ENCODE measurements at regions not wholly inside any gene's neighbourhood (a gene's known extent, or its start where the extent isn't known, plus 50 kb on each side); places are given as distances from the start of the nearest gene placed in this dataset.

- DNase-seq (ENCODE audit: low read depth in 4 of 4, low spot score in 1 of 4), result no peak
Measured at GRCh38 chr20:23282111-23282510, 68.5 kb upstream of the NXT1 start.

- no peak for DNase-seq (ENCODE audit: low read depth in 4 of 4, low spot score in 1 of 4)
Measured at GRCh38 chr20:23279836-23280235, 70.8 kb upstream of the NXT1 start.

GRCh38 chr20:23278172-23278571, 72.4 kb upstream of the NXT1 start:
- no peak for DNase-seq (ENCODE audit: low read depth in 4 of 4, low spot score in 1 of 4)

GRCh38 chr20:23277316-23277715, 73.3 kb upstream of the NXT1 start:
- no peak for DNase-seq (ENCODE audit: low read depth in 4 of 4, low spot score in 1 of 4)

GRCh38 chr20:23273776-23274175, 76.8 kb upstream of the NXT1 start:
- no peak for DNase-seq (ENCODE audit: low read depth in 4 of 4, low spot score in 1 of 4)

- no peak for DNase-seq (ENCODE audit: low read depth in 4 of 4, low spot score in 1 of 4)
Measured at GRCh38 chr20:23272176-23273029, 78.2 kb upstream of the NXT1 start.

DNA sequence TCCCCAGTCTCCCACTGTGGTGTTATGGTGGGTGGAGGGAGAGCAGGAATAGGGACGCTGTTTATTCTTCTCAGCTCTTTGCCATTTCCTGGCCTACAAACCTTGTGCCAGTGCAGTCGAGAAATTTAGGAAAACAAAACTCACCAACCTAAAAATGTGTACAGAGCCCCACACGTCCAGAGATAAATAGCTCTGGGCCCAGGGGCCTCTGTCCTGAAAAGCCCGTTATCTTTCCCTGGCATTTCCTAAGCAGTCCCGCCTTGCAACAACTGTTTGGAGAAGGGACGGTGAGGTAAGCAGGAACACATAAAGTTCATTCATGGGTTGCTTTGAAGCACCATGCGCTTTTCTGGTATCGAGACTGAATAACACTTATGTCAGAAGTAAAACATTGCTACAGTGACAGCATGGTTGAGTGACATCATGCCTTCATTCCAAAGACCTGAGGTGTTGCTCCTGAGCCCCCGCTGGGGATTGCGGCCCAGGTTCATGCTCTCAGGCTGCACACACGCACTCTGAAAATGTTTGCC, 80.1 kb upstream of the NXT1 start:
- no peak for DNase-seq (ENCODE audit: low read depth in 4 of 4, low spot score in 1 of 4)

DNA sequence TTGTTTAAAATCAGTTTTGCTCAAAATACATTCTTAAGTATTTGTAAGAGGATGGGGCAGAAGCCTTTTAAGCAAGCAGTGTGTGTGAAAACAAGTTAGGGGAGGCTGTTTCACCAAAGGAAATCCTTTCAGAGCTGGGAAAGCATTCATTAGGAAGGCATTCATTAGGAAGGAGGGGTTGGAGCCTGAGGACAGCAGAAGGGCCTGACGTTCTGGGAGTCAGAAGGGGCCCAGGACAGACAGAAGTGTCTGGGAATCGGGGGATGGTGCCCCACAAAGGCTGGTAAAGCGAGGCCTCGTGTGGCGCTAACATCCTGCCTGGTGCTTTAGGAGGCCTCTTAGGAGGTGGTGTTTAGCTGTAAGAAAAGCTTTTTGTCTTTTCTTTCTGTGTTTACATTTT, 80.6 kb upstream of the NXT1 start:
- no peak for DNase-seq (ENCODE audit: low read depth in 4 of 4, low spot score in 1 of 4)

- no peak for DNase-seq (ENCODE audit: low read depth in 4 of 4, low spot score in 1 of 4)
Measured at GRCh38 chr20:23268792-23269354, 81.7 kb upstream of the NXT1 start.

DNA sequence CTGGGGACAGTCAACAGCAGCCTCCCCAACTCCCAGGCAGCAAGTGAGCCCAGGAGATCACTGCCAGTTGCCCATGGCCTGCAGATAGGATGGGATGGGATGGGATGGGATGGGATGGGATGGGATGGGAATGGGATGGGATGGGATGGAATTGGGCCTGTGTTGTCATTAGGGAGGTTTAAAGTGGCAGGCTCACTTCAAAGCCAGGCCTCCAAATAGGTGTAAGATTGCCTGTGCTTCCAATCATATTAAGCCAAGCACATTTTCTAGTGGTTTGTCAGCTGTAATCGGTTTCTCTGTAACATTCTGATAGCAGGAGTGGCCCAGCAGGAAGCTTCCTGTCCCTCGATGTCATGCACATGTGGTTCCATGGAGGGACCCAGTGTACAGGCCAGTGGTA, 82.7 kb upstream of the NXT1 start:
- no peak for DNase-seq (ENCODE audit: low read depth in 4 of 4, low spot score in 1 of 4)

DNA sequence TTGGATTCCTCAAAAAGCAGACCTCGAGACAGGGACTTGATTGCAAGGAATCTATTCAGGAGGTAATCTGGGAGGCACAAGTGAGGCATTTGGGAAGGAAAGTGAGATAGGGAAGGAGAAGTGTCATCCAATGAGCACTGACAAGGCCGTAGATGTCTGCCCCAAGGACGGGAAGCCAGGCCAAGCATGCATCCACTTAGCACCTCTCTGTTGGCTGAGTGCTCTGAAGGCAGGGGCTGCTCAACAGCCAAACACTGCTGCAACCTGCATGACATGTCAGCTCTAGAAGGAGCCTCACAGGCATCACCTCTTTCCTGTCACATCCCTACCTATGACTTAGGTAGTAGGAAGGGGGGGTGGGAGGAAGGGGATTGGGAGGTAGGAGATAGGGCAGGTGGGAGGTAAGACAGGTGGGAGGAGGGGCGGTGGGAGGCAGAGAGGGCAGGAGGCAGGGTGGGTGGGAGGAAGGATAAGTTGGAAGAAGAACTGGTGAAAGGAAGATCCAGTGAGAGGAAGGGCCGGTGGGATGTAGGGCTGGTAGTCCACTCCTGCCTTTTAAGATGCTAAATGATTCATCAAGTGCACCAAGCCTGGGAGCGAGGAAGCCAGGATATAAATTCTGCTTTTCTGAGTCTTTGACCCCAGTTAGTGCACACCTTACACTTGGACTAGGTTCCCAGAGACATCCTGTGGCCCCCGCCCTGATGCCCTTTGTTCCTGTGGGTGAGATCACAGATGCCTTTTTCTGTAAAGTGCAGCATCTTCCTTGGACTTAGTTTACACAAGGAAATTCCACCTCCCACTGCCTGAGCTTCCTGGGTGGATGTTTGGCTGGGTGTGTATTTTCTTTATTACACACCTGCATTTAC, 83.8 kb upstream of the NXT1 start:
- DNase-seq (ENCODE audit: low read depth in 4 of 4, low spot score in 1 of 4), result no peak

GRCh38 chr20:23265226-23265625, 85.4 kb upstream of the NXT1 start:
- DNase-seq (ENCODE audit: low read depth in 4 of 4, low spot score in 1 of 4), result no peak

GRCh38 chr20:23264545-23264944, 86.0 kb upstream of the NXT1 start:
- no peak for DNase-seq (ENCODE audit: low read depth in 4 of 4, low spot score in 1 of 4)

DNA sequence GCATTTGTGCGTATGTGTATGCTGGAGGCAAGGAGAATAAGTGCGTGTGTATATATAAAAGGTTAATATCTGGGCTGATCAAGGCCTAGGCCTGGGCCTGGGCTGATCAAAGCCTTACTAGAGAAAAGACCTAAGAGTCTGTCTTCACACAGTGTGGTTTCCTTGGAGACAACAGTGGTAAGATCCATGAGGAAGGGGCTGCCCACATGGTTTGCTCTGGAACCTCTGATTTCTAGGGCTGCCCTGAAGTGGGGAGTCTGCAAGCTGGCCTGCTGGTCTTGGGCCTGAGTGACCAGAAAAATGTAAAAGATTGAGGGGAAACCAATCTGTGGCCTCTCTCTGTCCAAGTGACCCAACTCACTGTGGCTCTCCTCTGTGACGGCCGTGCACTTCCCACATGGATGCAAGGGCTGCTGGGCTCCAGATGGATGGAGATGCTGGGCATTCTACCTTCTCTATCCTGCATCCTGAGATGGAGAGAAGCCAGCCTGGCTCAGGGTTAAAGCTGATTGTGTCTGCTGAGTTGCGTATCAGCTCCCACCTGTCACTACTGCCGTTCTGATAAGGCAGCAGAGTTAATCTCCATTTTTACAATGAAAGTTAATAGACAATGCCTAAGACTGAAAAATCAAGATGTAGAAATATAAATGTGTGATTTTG, 90.3 kb upstream of the NXT1 start:
- no peak for DNase-seq (ENCODE audit: low read depth in 4 of 4, low spot score in 1 of 4)

DNA sequence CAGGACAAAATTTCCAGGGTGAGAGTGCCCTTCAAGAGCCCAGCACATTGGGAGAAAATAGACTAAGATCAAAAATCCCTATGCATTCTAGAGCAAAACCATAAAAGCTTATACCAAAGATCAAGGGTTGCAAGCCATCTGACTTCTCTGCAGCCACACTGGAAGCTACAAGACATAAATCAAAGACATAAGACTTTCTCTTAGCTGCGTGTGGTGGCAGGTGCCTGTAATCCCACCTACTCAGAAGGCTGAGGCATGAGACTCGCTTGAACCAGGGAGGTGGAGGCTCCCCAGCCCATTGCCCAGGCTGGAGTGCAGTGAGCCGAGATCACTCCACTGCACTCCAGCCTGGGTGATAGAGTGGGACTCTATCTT, 91.9 kb upstream of the NXT1 start:
- DNase-seq (ENCODE audit: low read depth in 4 of 4, low spot score in 1 of 4), result no peak

GRCh38 chr20:23257848-23258746, 92.5 kb upstream of the NXT1 start:
- no peak for DNase-seq (ENCODE audit: low read depth in 4 of 4, low spot score in 1 of 4)

DNA sequence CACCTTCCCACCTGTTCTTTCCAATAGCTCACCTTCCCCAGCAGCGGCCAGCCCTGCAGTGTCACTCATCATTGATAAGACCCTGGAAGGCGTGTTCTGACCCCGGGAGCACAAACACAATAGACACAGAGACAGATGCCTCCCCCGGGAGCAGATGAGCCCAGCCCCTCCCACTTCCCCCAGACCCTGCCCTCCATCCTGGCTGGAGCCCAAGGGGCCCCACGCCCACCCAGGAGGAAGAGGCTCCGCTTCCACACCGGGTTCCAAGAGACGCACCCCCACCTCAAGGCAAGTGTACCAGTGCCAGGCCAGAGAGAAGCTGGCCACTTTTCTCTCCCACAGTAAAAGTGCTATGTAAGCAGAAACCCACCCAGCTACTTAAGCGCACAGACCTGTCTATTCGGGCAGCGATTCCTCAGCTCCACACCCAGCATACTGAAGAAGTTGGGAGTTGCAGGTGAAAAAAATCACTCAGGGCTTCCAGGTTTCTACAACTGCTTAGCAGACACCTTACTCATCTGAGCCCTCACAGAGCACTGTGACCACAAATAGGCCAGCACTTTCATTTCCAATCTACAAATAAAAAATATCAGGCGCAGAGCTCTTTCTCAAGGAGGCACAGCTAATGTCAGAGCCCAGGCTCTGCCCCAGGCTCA, 93.4 kb upstream of the NXT1 start:
- no peak for DNase-seq (ENCODE audit: low read depth in 4 of 4, low spot score in 1 of 4)

GRCh38 chr20:23255716-23256385, 94.7 kb upstream of the NXT1 start:
- DNase-seq (ENCODE audit: low read depth in 4 of 4, low spot score in 1 of 4), result no peak

DNA sequence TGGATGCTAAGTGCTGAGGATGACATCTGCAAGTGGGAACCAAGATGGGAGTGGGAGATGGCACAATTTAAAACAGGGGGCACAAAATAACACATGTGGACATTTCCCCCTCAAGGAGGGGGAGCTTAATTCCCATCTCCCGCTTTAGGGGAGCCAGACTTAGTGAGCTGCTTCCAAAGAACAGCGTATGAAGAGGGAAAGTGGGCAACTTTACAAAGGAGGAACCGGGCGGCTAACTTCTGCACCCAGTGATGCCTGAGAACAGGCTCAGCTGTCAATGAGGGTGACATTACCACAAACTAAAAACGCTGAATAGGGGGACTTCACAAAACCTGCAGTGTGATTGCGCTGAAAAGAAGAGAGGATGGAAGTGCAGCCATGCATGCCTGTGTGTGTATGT, 95.5 kb upstream of the NXT1 start:
- DNase-seq (ENCODE audit: low read depth in 4 of 4, low spot score in 1 of 4), result no peak

All from stimulated activated CD4-positive, alpha-beta T cell treated with anti-CD3 and anti-CD28 coated beads, Interleukin-1b, Interleukin-23, amount 100 ng/mL, for 24 hours (primary cell).